Caco-2 (cell line): ENCODE measurements at regions not wholly inside any gene's neighbourhood (a gene's known extent, or its start where the extent isn't known, plus 50 kb on each side); places are given as distances from the start of the nearest gene placed in this dataset.

Experiments
- BruUV-seq: library from RNA; stranded (reverse); fragments of 400-500 nt; replicated peaks from 2 replicates; lab custom pipeline; 2021; lab: Mats Ljungman, UMichigan
- CTCF ChIA-PET: fragments of 300-600 bp; sonication (Branson Sonifier 250); formaldehyde crosslinking; loops from one replicate; lab custom pipeline; 2022; ENCODE audit warnings: antibody characterized with exemption; lab: Charles Lee
- POLR2A ChIA-PET: fragments of 300-600 bp; sonication (Branson Sonifier 250); formaldehyde crosslinking; loops from one replicate; lab custom pipeline; 2022; ENCODE audit warnings: antibody characterized with exemption; lab: Charles Lee
- DNase-seq, 2 experiments: peaks; one replicate each; pipeline versions ENCODE4 v3.0.0 to v3.0.0-alpha.2; 2020 to 2022
- H3K27me3 ChIP-seq: replicated peaks from 2 replicates; pipeline ENCODE4 v1.6.0; 2011; ENCODE audit warnings: low read length; ENCODE audit not compliant: control insufficient read depth, insufficient read depth
- H3K36me3 ChIP-seq: 2 replicates; pipeline ENCODE4 v1.5.1; 2011; ENCODE audit warnings: low read length; ENCODE audit not compliant: control insufficient read depth, insufficient read depth
- H3K4me1 ChIP-seq: fragments of 250-450 bp; sonication (Bioruptor Pico); 2 replicates; pipeline ENCODE4 v1.5.1; 2020; ENCODE audit warnings: mild to moderate bottlenecking
- H3K4me3 ChIP-seq: 2 replicates; pipeline ENCODE4 v1.5.1; 2011; ENCODE audit warnings: low read depth, mild to moderate bottlenecking, control low read depth, low read length
- H3K9me3 ChIP-seq: fragments of 250-450 bp; sonication (Bioruptor Pico); 2 replicates; pipeline ENCODE4 v1.5.1; 2020; ENCODE audit warnings: mild to moderate bottlenecking, moderate library complexity
- H3K27ac Mint-ChIP-seq: one replicate; pipeline ENCODE4 v1.8.0; 2022; ENCODE audit warnings: mixed read lengths; ENCODE audit not compliant: unreplicated experiment
- H3K27me3 Mint-ChIP-seq: one replicate; pipeline ENCODE4 v1.8.0; 2022; ENCODE audit warnings: mixed read lengths; ENCODE audit not compliant: insufficient read depth, unreplicated experiment
- H3K36me3 Mint-ChIP-seq: one replicate; pipeline ENCODE4 v1.8.0; 2022; ENCODE audit warnings: mild to moderate bottlenecking, mixed read lengths; ENCODE audit not compliant: insufficient read depth, unreplicated experiment
- H3K4me1 Mint-ChIP-seq: one replicate; pipeline ENCODE4 v1.8.0; 2022; ENCODE audit warnings: low read depth, mixed read lengths; ENCODE audit not compliant: unreplicated experiment
- H3K4me3 Mint-ChIP-seq: one replicate; pipeline ENCODE4 v1.8.0; 2022; ENCODE audit warnings: mild to moderate bottlenecking, moderate library complexity, mixed read lengths; ENCODE audit not compliant: unreplicated experiment
- H3K9me3 Mint-ChIP-seq: one replicate; pipeline ENCODE4 v1.8.0; 2022; ENCODE audit warnings: mixed read lengths; ENCODE audit not compliant: unreplicated experiment
- intact Hi-C: fragments of 100-400 bp; cut with micrococcal nuclease; formaldehyde crosslinking; loops from one replicate; pipeline ENCODE4 v1.10.0; 2022; ENCODE audit not compliant: unreplicated experiment
- TF ChIP-seq, protein P1 (sequence below), 2 experiments: fragments of 200-600 bp in 1 of 2; IDR thresholded peaks; 1 replicate in 1 of 2; 2 replicates in 1 of 2; pipeline versions ENCODE4 v1.5.1 to v1.8.0; 2011 to 2022; ENCODE audit warnings: antibody characterized with exemption in 1 of 2, control low read depth in 1 of 2, inconsistent platforms in 1 of 2, low read depth in 1 of 2, low read length in 1 of 2, mild to moderate bottlenecking in 1 of 2, moderate library complexity in 1 of 2; ENCODE audit not compliant: insufficient read depth in 1 of 2, severe bottlenecking in 1 of 2, unreplicated experiment in 1 of 2

DNA sequence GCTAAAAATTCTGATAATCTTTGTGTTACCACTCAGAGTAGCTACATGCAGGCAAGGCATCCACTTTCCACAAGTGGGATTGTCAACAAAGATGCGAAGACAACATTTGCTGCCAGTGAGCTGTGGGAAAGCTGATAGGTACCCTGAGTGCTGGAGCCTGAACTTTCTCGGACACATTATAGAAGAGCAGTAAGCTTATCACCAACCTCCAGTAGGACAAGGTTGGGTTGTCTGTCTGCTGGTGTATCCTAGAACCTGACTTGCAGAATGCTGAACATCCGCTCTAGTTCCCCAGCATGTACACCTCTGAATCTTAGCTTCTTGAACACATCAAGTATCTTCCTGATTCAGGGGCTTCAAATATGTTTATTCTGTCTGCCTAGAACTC lies 103.8 kb upstream of the PPM1H start:
- Mint-ChIP-seq H3K36me3 (no peaks in the 10 kb centered on the region), H3K4me1 (no peaks in the 10 kb centered on the region), H3K27ac (no peak overlapping the region), H3K9me3 (no peaks in the 10 kb centered on the region), H3K4me3 (no peak overlapping the region), H3K27me3 (no peaks in the 10 kb centered on the region)
- TF ChIP-seq, protein P1, sequence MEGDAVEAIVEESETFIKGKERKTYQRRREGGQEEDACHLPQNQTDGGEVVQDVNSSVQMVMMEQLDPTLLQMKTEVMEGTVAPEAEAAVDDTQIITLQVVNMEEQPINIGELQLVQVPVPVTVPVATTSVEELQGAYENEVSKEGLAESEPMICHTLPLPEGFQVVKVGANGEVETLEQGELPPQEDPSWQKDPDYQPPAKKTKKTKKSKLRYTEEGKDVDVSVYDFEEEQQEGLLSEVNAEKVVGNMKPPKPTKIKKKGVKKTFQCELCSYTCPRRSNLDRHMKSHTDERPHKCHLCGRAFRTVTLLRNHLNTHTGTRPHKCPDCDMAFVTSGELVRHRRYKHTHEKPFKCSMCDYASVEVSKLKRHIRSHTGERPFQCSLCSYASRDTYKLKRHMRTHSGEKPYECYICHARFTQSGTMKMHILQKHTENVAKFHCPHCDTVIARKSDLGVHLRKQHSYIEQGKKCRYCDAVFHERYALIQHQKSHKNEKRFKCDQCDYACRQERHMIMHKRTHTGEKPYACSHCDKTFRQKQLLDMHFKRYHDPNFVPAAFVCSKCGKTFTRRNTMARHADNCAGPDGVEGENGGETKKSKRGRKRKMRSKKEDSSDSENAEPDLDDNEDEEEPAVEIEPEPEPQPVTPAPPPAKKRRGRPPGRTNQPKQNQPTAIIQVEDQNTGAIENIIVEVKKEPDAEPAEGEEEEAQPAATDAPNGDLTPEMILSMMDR (IDR thresholded peaks at IDR 0.05; ENCODE audit: insufficient read depth in 1 of 2, low read depth in 1 of 2, low read length in 1 of 2, severe bottlenecking in 1 of 2, unreplicated experiment in 1 of 2): no peak
- H3K4me3 ChIP-seq: no peak overlapping the region
- BruUV-seq: no TSS peak
- H3K9me3 ChIP-seq: no peaks in the 10 kb centered on the region; the same call in 1 of the 2 replicates
- ChIA-PET CTCF (no interaction called here), POLR2A (no interaction called here)
- intact Hi-C loops: no loop called here
- DNase-seq: no peak
- no peaks in the 10 kb centered on the region for H3K36me3 ChIP-seq
- H3K27me3 ChIP-seq: no peaks in the 10 kb centered on the region
- no peaks in the 10 kb centered on the region; the same call in 1 of the 2 replicates for H3K4me1 ChIP-seq

DNA sequence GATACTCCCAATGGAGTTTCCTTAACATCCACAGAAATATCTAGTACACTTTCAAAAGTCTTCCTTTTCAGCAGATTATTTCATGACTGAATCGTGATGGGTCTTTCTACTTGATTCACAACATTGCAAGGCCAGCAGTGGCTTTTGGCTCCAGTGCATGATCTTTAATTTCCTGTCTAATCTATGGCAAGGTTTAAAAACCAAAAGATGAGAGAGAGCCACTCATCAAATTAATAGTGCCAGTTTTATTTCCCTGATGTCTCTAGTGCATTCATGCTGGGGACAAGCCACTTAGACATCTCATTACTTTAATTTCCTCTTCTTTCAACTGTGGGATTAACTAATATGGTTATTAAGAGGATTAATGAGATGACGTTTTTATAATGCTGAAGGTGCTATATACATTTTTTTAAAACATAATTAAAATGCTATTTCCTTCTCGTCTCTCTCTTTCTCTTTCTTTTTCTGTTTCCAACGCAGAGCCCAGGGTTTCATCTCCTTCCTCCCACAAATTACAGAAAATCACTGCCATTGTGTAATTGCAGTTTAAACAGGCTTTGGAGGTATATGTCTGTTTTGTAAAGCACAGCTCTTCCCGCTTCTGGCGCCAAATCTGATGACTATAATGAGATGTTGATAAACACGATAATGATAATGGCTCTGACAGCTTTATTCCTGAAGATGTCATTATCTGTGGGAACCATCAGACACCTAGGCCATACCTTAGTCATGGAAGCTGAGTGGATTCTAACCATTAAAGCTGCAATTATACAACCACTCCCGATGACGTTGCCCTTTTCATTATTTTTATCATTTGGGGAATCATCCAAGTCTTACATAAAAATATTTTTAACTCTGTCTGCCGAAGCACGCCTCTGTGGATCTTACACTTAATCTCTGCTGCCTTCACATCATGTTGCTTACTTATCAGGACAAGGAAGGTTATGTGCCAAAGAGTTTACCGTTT lies 103.1 kb upstream of the PPM1H start:
- ChIA-PET CTCF (no interaction called here), POLR2A (no interaction called here)
- H3K9me3 ChIP-seq: peaks cover 3% of the 10 kb centered on the region; the same call in 1 of the 2 replicates
- no peak for DNase-seq
- no TSS peak for BruUV-seq
- no peaks in the 10 kb centered on the region; the same call in 1 of the 2 replicates for H3K4me1 ChIP-seq
- H3K27me3 Mint-ChIP-seq: no peaks in the 10 kb centered on the region
- intact Hi-C loops: no loop called here
- H3K4me3 Mint-ChIP-seq: no peak overlapping the region
- TF ChIP-seq, protein P1 (IDR thresholded peaks at IDR 0.05; ENCODE audit: insufficient read depth in 1 of 2, low read depth in 1 of 2, low read length in 1 of 2, severe bottlenecking in 1 of 2, unreplicated experiment in 1 of 2): no peak
- no peaks in the 10 kb centered on the region for H3K36me3 ChIP-seq
- H3K27ac Mint-ChIP-seq: no peak overlapping the region
- H3K4me1 Mint-ChIP-seq: no peaks in the 10 kb centered on the region
- no peaks in the 10 kb centered on the region for H3K9me3 Mint-ChIP-seq
- H3K36me3 Mint-ChIP-seq: no peaks in the 10 kb centered on the region
- H3K27me3 ChIP-seq: no peaks in the 10 kb centered on the region
- no peak overlapping the region for H3K4me3 ChIP-seq

DNA sequence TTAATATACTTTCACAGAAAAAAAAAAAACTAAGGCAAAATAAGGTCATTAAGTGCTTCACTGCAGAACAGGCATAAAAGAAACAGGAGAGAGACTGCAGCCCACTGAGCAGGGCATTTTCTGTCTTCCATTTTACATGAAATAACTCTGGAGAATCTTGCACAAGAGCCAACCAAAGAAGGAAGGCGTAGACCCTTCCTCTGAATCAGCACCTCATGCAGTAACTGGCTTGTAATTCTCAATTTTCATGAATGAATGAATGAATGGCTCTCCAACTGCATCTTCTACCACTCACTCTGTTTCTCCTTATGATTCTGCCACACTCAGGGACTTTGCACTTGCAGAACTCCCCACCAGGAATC lies 102.0 kb upstream of the PPM1H start:
- Mint-ChIP-seq H3K4me3 (no peak overlapping the region), H3K36me3 (no peaks in the 10 kb centered on the region), H3K27me3 (no peaks in the 10 kb centered on the region), H3K9me3 (no peaks in the 10 kb centered on the region), H3K27ac (no peak overlapping the region), H3K4me1 (no peaks in the 10 kb centered on the region)
- DNase-seq: no peak
- H3K27me3 ChIP-seq: no peaks in the 10 kb centered on the region
- no TSS peak for BruUV-seq
- H3K36me3 ChIP-seq: no peaks in the 10 kb centered on the region
- CTCF ChIA-PET: no interaction called here
- no peak overlapping the region for H3K4me3 ChIP-seq
- H3K4me1 ChIP-seq: no peaks in the 10 kb centered on the region; the same call in 1 of the 2 replicates
- intact Hi-C loops: no loop called here
- H3K9me3 ChIP-seq: peaks cover 3% of the 10 kb centered on the region; the same call in 1 of the 2 replicates
- TF ChIP-seq, protein P1 (IDR thresholded peaks at IDR 0.05; ENCODE audit: insufficient read depth in 1 of 2, low read depth in 1 of 2, low read length in 1 of 2, severe bottlenecking in 1 of 2, unreplicated experiment in 1 of 2): no peak
- POLR2A ChIA-PET: no interaction called here
